Upper lobe of left lung (tissue), 6 donors: ENCODE measurements at regions not wholly inside any gene's neighbourhood (a gene's known extent, or its start where the extent isn't known, plus 50 kb on each side); places are given as distances from the start of the nearest gene placed in this dataset.

ENCODE experiments used
- ATAC-seq, 2 donors: fragments of 200-7000 bp; cut with Tn5 transposase; one replicate each; pipeline ENCODE4 v1.9.1; 2022; ENCODE audit warnings: mild to moderate bottlenecking in 2 of 2, moderate library complexity in 2 of 2; ENCODE audit not compliant: low FRiP score in 2 of 2
- DNase-seq, 2 donors: peaks; one replicate each; pipeline ENCODE4 v3.0.0-alpha.2; 2019 to 2020
- H3K27ac ChIP-seq, 4 donors: fragments of 200-600 bp; sonication (generic); one replicate each; pipeline ENCODE4 v1.5.1; 2016 to 2019
- H3K27me3 ChIP-seq, 4 donors: fragments of 200-600 bp; sonication (generic); one replicate each; pipeline ENCODE4 v1.5.1; 2017 to 2019
- H3K36me3 ChIP-seq, 4 donors: fragments of 200-600 bp; sonication (generic); one replicate each; pipeline ENCODE4 v1.5.1; 2016 to 2019
- H3K4me1 ChIP-seq, 4 donors: fragments of 200-600 bp; sonication (generic); one replicate each; pipeline ENCODE4 v1.5.1; 2018 to 2019
- H3K4me3 ChIP-seq, 4 donors: fragments of 200-600 bp; sonication (generic); one replicate each; pipeline ENCODE4 v1.5.1; 2017 to 2019; ENCODE audit warnings: mild to moderate bottlenecking in 2 of 4, moderate library complexity in 1 of 4
- H3K9me3 ChIP-seq, 4 donors: fragments of 200-600 bp; sonication (generic); one replicate each; pipeline ENCODE4 v1.5.1; 2018 to 2019
- EP300 ChIP-seq, 4 donors: sonication (generic); formaldehyde crosslinking; IDR thresholded peaks; one replicate each; pipeline ENCODE4 v1.5.1; 2017; ENCODE audit warnings: antibody characterized with exemption in 4 of 4, control low read depth in 2 of 4
- POLR2A ChIP-seq, 4 donors: fragments of 450-650 bp; IDR thresholded peaks; one replicate each; pipeline ENCODE4 v1.5.1; 2016 to 2017; ENCODE audit warnings: antibody characterized with exemption in 4 of 4, mild to moderate bottlenecking in 2 of 4
- POLR2AphosphoS5 ChIP-seq, 2 donors: sonication (generic); formaldehyde crosslinking; IDR thresholded peaks; one replicate each; pipeline ENCODE4 v1.5.1; 2017; ENCODE audit warnings: antibody characterized with exemption in 2 of 2
- WGBS, 2 donors: methylation state at CpG; one replicate each; pipeline ENCODE4 v1.1.5; 2017 to 2018; 5-methylcytosine and 5-hydroxymethylcytosine counted together
- TF ChIP-seq, protein P1 (sequence below), 6 experiments: fragments of 450-650 bp in 4 of 6; fragments of 200-600 bp in 2 of 6; sonication (generic) in 2 of 6; IDR thresholded peaks; one replicate each; pipeline ENCODE4 v1.5.1; 2016 to 2019; ENCODE audit warnings: antibody characterized with exemption in 6 of 6
- donor health status: DM: no; HTN: no; CAD: no; lungs with moderate emphysema.
- donor health status: DM: no; HTN: yes; CAD: no; lungs with severe emphysema.

DNA sequence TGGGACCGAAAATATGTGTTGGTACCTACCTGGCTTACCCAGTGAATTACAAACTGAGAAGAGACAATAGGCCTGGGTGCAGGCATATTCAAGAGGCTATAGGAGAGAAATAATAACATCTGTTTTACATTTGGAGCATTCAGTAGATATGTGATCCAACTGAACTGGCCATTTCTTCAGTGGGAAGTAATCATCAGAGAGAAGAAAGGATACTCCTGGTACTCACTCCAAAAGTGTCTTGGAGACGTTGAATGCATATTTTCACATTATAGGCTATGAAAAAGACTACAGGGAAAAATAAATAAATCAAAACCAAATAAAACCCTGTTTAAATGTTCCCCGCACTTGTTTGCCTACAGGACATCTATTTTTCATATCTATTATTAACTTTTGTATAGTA is 1680.3 kb downstream of the REEP3 start:
- TF ChIP-seq, protein P1, sequence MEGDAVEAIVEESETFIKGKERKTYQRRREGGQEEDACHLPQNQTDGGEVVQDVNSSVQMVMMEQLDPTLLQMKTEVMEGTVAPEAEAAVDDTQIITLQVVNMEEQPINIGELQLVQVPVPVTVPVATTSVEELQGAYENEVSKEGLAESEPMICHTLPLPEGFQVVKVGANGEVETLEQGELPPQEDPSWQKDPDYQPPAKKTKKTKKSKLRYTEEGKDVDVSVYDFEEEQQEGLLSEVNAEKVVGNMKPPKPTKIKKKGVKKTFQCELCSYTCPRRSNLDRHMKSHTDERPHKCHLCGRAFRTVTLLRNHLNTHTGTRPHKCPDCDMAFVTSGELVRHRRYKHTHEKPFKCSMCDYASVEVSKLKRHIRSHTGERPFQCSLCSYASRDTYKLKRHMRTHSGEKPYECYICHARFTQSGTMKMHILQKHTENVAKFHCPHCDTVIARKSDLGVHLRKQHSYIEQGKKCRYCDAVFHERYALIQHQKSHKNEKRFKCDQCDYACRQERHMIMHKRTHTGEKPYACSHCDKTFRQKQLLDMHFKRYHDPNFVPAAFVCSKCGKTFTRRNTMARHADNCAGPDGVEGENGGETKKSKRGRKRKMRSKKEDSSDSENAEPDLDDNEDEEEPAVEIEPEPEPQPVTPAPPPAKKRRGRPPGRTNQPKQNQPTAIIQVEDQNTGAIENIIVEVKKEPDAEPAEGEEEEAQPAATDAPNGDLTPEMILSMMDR (IDR thresholded peaks at IDR 0.05) = no peak
- no peak for TF ChIP-seq POLR2AphosphoS5 (IDR thresholded peaks at IDR 0.05)
- no peak for TF ChIP-seq EP300 (IDR thresholded peaks at IDR 0.05)
- no peak for TF ChIP-seq POLR2A (IDR thresholded peaks at IDR 0.05)
- no peak for DNase-seq
- no peaks in the 10 kb centered on the region for H3K9me3 ChIP-seq
- ATAC-seq = no peak
- H3K36me3 ChIP-seq = no peaks in the 10 kb centered on the region
- H3K4me3 ChIP-seq = no peak overlapping the region
- H3K4me1 ChIP-seq = no peaks in the 10 kb centered on the region
- no peaks in the 10 kb centered on the region for H3K27me3 ChIP-seq
- 78 to 85% methylated on average over 3 of the region's 3 CpGs for WGBS, 2 donors
- H3K27ac ChIP-seq = no peak overlapping the region

DNA sequence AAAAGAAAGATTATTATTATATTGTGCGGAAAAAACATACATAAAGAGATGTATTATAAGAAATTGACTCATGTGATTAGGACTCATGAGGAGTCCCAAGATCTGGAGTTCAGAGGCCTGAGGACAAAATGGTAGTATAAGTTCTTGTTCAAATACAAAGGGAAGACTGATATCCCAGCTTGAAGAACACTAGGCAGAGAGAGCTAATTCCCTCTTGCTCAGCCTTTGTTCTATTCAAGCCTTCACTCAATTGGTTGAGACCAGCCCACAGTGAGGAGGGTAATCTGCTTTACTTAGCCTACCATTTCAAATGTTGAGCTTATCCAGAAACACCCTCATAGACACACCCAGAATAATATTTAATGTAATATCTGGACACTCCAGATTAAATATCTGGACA is 1683.8 kb downstream of the REEP3 start:
- Histone ChIP-seq H3K4me1 (no peaks in the 10 kb centered on the region), H3K4me3 (no peak overlapping the region), H3K27me3 (no peaks in the 10 kb centered on the region), H3K36me3 (no peaks in the 10 kb centered on the region), H3K27ac (no peak overlapping the region), H3K9me3 (no peaks in the 10 kb centered on the region)
- ATAC-seq (no peak), DNase-seq (no peak)
- WGBS, 2 donors = 90 to 97% methylated on average over 1 of the region's 1 CpG
- TF ChIP-seq POLR2AphosphoS5 (IDR thresholded peaks at IDR 0.05) = no peak
- TF ChIP-seq POLR2A (IDR thresholded peaks at IDR 0.05) = no peak
- no peak for TF ChIP-seq EP300 (IDR thresholded peaks at IDR 0.05)
- TF ChIP-seq, protein P1 (IDR thresholded peaks at IDR 0.05) = no peak

DNA sequence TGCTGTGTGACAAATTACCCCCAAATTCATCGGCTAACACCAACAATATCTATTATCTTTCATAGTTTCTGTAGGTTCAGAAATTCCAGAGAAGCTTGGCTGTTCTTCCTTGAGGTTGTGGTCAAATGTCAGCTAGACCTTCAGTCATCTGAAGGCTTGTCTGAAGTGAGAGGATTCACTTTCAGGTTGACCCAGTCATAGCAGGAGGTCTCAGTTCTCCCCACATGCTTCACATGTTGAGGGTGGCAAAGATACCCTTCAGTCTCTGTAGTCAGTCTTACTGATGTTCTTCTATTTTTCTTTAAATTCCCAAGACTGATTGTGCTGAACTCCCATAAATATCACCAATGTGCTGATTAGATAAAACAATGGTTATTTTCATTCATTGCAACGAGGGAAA is 1692.0 kb downstream of the REEP3 start:
- Histone ChIP-seq H3K36me3 (no peaks in the 10 kb centered on the region), H3K4me3 (no peak overlapping the region), H3K27ac (no peak overlapping the region), H3K27me3 (no peaks in the 10 kb centered on the region), H3K9me3 (no peaks in the 10 kb centered on the region), H3K4me1 (no peaks in the 10 kb centered on the region)
- WGBS, 2 donors = 78 to 84% methylated on average over 2 of the region's 2 CpGs
- TF ChIP-seq POLR2A (IDR thresholded peaks at IDR 0.05) (no peak), POLR2AphosphoS5 (IDR thresholded peaks at IDR 0.05) (no peak), EP300 (IDR thresholded peaks at IDR 0.05) (no peak)
- TF ChIP-seq, protein P1 (IDR thresholded peaks at IDR 0.05) = no peak
- ATAC-seq (no peak), DNase-seq (no peak)

DNA sequence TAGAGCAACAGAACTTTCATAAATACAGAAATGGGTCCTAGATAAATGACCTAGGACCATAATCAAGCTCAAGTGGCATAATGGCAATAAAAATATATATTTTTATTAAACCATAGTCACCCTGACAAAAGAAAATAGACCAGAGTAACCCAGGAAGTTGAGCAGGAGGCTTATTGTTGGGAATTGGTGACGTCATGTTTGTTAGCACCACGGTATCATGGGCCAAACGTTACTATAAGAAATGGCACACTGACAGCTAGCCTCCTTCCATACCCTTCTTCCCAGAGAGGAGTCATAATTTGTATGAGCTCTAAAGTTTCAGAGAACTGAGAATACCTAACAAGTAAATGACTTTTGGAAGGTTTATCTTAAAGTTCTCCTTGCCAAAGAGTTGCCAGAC is 1698.2 kb downstream of the REEP3 start:
- no peaks in the 10 kb centered on the region for H3K27me3 ChIP-seq
- no peaks in the 10 kb centered on the region for H3K36me3 ChIP-seq
- no peaks in the 10 kb centered on the region for H3K4me1 ChIP-seq
- DNase-seq = no peak
- no peaks in the 10 kb centered on the region for H3K9me3 ChIP-seq
- 62 to 88% methylated on average over 3 of the region's 3 CpGs for WGBS, 2 donors
- H3K4me3 ChIP-seq = no peak overlapping the region
- ATAC-seq = no peak
- H3K27ac ChIP-seq = no peak overlapping the region
- TF ChIP-seq EP300 (IDR thresholded peaks at IDR 0.05) (no peak), POLR2A (IDR thresholded peaks at IDR 0.05) (no peak), POLR2AphosphoS5 (IDR thresholded peaks at IDR 0.05) (no peak)
- TF ChIP-seq, protein P1 (IDR thresholded peaks at IDR 0.05) = no peak

DNA sequence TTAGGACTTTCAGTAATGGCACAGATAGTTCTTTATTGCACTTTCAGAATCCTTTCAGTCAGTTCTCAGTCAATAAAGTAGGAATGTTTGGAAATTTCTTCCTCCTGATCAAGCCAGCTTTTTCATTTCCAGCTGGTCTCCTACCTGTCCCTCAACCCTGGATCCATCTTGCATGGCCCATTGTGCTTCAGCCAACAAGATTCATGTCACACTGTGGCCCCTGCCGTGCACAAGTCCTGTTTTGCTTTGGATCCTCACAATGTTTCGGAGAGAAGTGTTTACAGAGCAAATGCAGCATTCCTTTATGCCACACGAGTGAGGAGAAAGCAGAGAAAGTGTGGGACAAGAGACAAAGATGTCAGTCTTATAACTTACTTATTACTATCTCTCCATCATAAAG is 1694.7 kb upstream of the LRRTM3 start:
- Histone ChIP-seq H3K36me3 (no peaks in the 10 kb centered on the region), H3K27me3 (no peaks in the 10 kb centered on the region), H3K4me1 (no peaks in the 10 kb centered on the region), H3K27ac (no peak overlapping the region), H3K4me3 (no peak overlapping the region), H3K9me3 (no peaks in the 10 kb centered on the region)
- TF ChIP-seq EP300 (IDR thresholded peaks at IDR 0.05) (no peak), POLR2A (IDR thresholded peaks at IDR 0.05) (no peak), POLR2AphosphoS5 (IDR thresholded peaks at IDR 0.05) (no peak)
- TF ChIP-seq, protein P1 (IDR thresholded peaks at IDR 0.05) = no peak
- no peak for DNase-seq
- 30 to 31% methylated on average over 3 of the region's 3 CpGs for WGBS, 2 donors
- ATAC-seq = no peak
